ENCODE measurements at regions not wholly inside any gene's neighbourhood (a gene's known extent, or its start where the extent isn't known, plus 50 kb on each side); places are given as distances from the start of the nearest gene placed in this dataset.

GRCh38 chr4:62912531-62912930 is 1496.7 kb downstream of the TECRL start:
- Histone ChIP-seq H3K9me2 (replicated peaks; ENCODE audit: insufficient read depth) (no peaks in the 10 kb centered on the region), H3K4me3 (no peak overlapping the region), H3K36me3 (replicated peaks; ENCODE audit: insufficient read depth, low read depth) (no peaks in the 10 kb centered on the region), H2AFZ (no peak overlapping the region), H3K27me3 (no peaks in the 10 kb centered on the region), H3K4me1 (ENCODE audit: insufficient read depth) (peaks cover 5% of the 10 kb centered on the region), H4K20me1 (ENCODE audit: insufficient read depth, poor library complexity, severe bottlenecking) (no peaks in the 10 kb centered on the region), H3K9me3 (ENCODE audit: low read depth) (no peaks in the 10 kb centered on the region), H3K4me2 (peak overlapping the region; percentile 14), H3K27ac (no peak overlapping the region), H3K79me2 (no peaks in the 10 kb centered on the region)
- DNase-seq (ENCODE audit: low spot score) = peak; percentile 12
- 18% methylated on average over 1 of the region's 1 CpG for WGBS (ENCODE audit: low lambda C conversion rate, missing lambda C conversion rate)
- no peak for TF ChIP-seq CTCF (IDR thresholded peaks at IDR 0.05; ENCODE audit: poor library complexity)
- no peak for TF ChIP-seq EZH2phosphoT487 (IDR thresholded peaks at IDR 0.05; ENCODE audit: low read depth, severe bottlenecking, unreplicated experiment)

GRCh38 chr4:62909238-62909637 is 1500.0 kb downstream of the TECRL start:
- no peaks in the 10 kb centered on the region for H3K9me2 ChIP-seq (replicated peaks; ENCODE audit: insufficient read depth)
- H3K27me3 ChIP-seq = no peaks in the 10 kb centered on the region
- no peaks in the 10 kb centered on the region for H3K36me3 ChIP-seq (replicated peaks; ENCODE audit: insufficient read depth, low read depth)
- H3K4me2 ChIP-seq = no peak overlapping the region
- H3K27ac ChIP-seq = no peak overlapping the region
- no peak overlapping the region for H3K4me3 ChIP-seq
- WGBS (ENCODE audit: low lambda C conversion rate, missing lambda C conversion rate) = 85% methylated on average over 3 of the region's 3 CpGs
- no peak overlapping the region for H2AFZ ChIP-seq
- H3K9me3 ChIP-seq (ENCODE audit: low read depth) = no peaks in the 10 kb centered on the region
- no peaks in the 10 kb centered on the region for H3K79me2 ChIP-seq
- peaks cover 5% of the 10 kb centered on the region for H3K4me1 ChIP-seq (ENCODE audit: insufficient read depth)
- DNase-seq (ENCODE audit: low spot score) = no peak
- no peaks in the 10 kb centered on the region for H4K20me1 ChIP-seq (ENCODE audit: insufficient read depth, poor library complexity, severe bottlenecking)
- no peak for TF ChIP-seq EZH2 (IDR thresholded peaks at IDR 0.05; ENCODE audit: borderline replicate concordance)
- TF ChIP-seq EZH2phosphoT487 (IDR thresholded peaks at IDR 0.05; ENCODE audit: low read depth, severe bottlenecking, unreplicated experiment) = no peak
- no peak for TF ChIP-seq CTCF (IDR thresholded peaks at IDR 0.05; ENCODE audit: poor library complexity)

GRCh38 chr4:62901101-62901500 is 1508.1 kb downstream of the TECRL start:
- H3K27me3 ChIP-seq = no peaks in the 10 kb centered on the region
- no peaks in the 10 kb centered on the region for H3K9me3 ChIP-seq (ENCODE audit: low read depth)
- no peak for DNase-seq (ENCODE audit: low spot score)
- TF ChIP-seq EZH2 (IDR thresholded peaks at IDR 0.05; ENCODE audit: borderline replicate concordance) (no peak), CTCF (IDR thresholded peaks at IDR 0.05; ENCODE audit: poor library complexity) (no peak), EZH2phosphoT487 (IDR thresholded peaks at IDR 0.05; ENCODE audit: low read depth, severe bottlenecking, unreplicated experiment) (no peak)
- H4K20me1 ChIP-seq (ENCODE audit: insufficient read depth, poor library complexity, severe bottlenecking) = no peaks in the 10 kb centered on the region
- WGBS (ENCODE audit: low lambda C conversion rate, missing lambda C conversion rate) = 43% methylated on average over 2 of the region's 2 CpGs
- no peaks in the 10 kb centered on the region for H3K36me3 ChIP-seq (replicated peaks; ENCODE audit: insufficient read depth, low read depth)
- no peaks in the 10 kb centered on the region for H3K9me2 ChIP-seq (replicated peaks; ENCODE audit: insufficient read depth)
- no peaks in the 10 kb centered on the region for H3K4me1 ChIP-seq (ENCODE audit: insufficient read depth)
- H3K79me2 ChIP-seq = no peaks in the 10 kb centered on the region
- no peak overlapping the region for H3K4me3 ChIP-seq
- no peak overlapping the region for H3K4me2 ChIP-seq
- H3K27ac ChIP-seq = no peak overlapping the region
- H2AFZ ChIP-seq = no peak overlapping the region
